GM04504 (cell line): ENCODE measurements at regions not wholly inside any gene's neighbourhood (a gene's known extent, or its start where the extent isn't known, plus 50 kb on each side); places are given as distances from the start of the nearest gene placed in this dataset.

Source experiments
- DNase-seq: peaks from one replicate; pipeline ENCODE4 v3.0.0-alpha.2; 2012; ENCODE audit warnings: low read depth

- DNase-seq: no peak
These were observed 348.6 kb upstream of the CDH4 start for GRCh38 chr20:60903325-60903971.

DNA sequence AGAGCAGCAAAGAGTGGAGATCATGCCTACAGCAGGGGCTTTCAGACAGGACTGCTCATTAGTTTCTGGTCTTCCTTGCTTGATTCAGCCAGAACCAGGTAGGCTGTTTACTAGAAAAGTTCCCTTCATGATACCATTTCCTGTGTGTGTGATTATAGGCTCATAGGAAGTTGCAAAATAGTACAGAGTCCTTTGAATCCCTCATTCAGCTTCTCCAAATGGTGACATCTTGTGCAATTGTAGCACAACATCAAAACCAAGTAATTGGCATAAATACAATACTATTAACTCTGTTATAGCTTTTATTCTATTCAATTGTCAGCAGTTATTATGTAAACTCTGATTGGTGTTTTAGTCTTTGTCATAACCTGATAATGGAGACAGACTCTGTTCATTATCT, 347.3 kb upstream of the CDH4 start:
- no peak for DNase-seq

- no peak for DNase-seq
These were observed 346.1 kb upstream of the CDH4 start for GRCh38 chr20:60905919-60906318.

DNA sequence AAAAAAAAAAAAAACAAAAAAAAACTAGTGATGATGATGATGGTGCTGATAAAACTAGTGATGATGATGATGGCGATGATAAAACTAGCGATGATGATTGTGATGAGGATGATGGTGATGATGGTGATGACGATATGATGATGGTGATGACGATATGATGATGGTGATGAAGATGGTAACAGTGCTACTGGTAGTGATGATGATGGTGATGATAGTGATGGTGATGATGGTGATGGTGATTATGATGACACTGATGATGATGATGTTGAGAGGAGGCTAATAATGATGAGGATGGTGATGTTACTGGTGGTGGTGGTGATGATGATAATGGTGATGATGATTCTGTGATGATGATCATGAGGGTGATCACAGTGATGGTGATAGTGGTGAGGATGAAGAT, 345.5 kb upstream of the CDH4 start:
- DNase-seq: no peak

- no peak for DNase-seq
These were observed 338.8 kb upstream of the CDH4 start for GRCh38 chr20:60913298-60913697.

DNA sequence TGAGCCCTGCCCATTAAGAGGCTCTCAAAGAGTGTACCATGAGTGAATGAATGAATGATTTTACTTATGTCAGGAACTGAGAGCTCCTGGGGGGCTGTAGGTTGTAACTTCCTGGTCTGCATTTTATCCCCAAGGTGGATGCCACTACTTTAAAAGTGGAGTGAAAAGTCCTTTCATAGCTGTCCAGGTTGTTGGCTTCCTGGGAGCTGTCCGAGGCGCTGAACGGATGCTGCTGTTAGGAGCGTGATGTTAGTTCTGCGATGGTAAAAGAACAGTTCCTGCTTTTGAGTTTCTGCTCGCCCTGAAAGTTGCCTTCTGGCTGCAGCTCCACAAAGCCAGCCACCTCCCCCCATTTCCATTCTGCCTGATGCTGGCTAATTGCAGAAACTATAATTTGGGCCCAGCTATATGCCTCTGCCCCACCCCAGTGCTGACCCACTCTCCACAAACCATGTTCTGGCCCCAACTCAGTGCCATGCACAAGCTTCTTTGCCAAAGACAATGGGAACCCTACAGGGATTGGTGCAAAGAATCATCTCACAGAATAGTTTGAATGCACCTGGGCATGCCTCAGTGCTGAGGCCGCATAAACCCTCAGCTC, 330.9 kb upstream of the CDH4 start:
- no peak for DNase-seq

GRCh38 chr20:60926831-60927230, 325.2 kb upstream of the CDH4 start:
- DNase-seq: no peak

DNA sequence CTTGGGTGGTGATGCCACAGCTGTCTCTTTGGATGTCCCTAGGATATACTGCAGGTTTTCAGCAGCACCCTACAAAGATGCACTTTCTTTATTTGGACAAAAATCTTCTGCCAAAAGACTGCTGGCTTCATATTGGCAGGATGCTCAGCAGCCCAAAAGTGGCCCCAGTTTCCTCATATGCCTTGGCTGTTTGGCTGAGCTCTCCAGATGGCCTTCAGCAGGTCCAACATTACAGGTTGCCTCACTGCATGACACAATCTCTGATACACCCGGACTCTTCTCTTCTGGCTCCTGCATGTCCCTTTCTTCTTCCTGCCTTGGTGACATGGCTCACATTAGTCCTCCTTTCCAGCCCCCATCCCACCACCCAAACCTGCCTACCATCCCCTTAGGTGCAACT, 323.7 kb upstream of the CDH4 start:
- no peak for DNase-seq

DNA sequence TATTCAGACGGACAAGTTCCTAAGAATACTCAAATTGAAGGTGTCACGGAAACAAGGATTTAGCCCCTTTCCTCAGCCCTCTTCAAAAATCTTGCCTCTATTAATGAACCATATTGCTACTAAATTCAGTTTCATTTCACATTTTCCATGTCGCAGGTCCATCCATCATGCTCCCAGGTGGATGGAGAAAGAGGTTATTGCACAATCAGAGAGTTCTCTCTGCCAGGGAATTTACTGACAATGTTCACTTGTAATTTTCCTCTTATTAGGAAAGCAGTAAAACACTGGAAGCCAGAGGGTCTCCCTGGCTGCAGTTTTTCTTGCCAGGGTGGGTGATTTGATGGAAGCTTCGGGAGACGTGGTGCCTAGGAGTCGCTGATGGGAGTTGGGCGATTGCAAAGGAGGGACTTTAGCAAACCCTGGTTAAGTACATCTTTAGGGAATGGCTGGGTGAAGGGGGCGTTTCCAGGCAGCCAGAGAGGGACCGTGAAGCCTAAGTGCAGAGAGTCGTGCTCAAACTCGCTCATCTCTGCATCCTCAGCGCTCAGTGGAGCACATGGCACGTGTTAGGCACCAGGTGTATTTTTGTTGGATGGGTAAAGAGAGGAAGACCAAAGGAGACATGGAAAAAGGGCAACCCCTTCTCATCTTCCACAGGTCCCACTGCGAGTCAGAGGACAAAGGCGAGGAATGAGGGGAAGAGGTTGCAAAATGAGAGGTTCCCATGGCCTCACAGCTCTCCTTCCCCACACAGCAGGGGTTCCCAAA, 321.9 kb upstream of the CDH4 start:
- DNase-seq: no peak

DNA sequence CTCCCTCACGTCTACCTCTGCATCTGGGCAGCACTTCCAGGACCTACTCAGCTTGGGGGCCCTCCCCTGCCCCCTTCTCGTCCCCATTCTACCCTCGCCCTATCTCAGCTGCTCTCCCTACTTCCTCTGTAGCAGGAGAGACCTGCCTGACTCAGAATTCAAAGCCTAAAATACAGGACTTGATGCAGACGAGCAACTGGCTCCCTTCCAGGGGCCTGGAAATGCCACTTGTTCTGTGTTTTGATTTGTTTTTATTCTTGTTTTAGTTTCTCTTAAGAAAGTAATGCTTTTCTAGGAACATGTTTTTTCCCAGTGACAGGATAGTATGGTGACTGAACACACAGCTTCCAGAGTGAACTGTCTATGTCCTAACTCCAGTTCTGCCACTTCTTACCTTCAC, 320.4 kb upstream of the CDH4 start:
- no peak for DNase-seq

- no peak for DNase-seq
These were observed 317.3 kb upstream of the CDH4 start for GRCh38 chr20:60934724-60935123.

DNA sequence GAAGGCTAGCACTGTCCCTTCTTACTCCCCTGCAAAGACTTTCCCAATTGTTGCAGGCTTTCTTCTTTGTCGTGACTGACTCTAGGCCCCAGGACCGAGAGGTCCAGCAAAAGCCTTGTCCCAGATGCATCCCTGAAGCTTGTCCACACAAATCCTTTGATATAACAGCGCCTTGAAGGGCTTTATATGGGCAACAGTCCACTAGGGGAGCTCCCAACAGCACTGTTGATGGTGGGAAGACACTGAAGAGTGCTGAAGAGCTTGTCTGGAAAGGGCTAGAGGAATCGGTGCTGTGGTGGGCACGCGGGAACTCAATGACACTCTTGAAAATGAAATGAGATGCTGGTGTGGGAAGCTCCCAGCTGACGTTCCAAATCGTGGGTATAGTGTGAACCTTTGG, 316.1 kb upstream of the CDH4 start:
- DNase-seq: no peak

- DNase-seq: no peak
These were observed 314.5 kb upstream of the CDH4 start for GRCh38 chr20:60937585-60937984.

DNA sequence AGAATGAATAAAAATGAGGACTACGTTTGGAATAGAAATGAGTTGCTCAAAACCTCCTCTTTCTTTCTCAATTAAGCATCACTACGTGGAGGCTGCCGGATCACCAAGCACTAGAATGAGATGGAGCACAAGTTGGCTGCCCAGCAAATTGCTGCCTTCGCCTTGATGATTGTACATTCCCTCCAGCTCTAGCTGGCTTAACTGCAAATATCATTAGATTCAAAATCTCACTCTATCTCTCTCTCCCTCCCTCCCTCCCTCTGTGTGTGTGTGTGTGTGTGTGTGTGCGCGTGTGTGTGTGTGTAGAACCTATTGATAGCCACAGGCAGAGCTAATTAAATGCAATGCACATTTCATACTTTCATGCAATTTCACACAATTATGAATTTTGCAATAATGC, 310.7 kb upstream of the CDH4 start:
- no peak for DNase-seq

- DNase-seq: no peak
These were observed 304.2 kb upstream of the CDH4 start for GRCh38 chr20:60947819-60948218.

- no peak for DNase-seq
These were observed 303.8 kb upstream of the CDH4 start for GRCh38 chr20:60948224-60948623.

GRCh38 chr20:60950561-60950960, 301.5 kb upstream of the CDH4 start:
- DNase-seq: no peak

- no peak for DNase-seq
These were observed 301.1 kb upstream of the CDH4 start for GRCh38 chr20:60950974-60951373.

DNA sequence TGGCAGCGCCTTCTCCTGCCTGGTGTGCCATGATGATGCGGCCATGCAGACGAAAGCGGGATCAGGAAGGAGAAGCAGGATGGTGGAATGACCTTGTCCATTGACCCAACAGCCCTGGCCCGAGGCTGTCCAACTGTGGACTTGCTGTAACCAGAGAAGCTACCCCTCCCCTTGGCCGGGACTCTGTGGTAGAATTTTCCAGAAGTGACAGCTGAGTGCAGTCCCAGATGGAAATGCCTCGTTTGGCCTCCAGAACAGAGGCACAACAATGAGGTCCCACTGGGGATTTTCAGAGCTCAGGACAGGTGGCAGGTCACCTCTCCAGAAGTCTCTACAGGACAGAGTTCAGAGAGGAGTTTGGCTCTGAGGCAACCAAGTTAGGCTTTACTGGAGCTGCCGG, 299.2 kb upstream of the CDH4 start:
- no peak for DNase-seq

- DNase-seq: no peak
These were observed 298.7 kb upstream of the CDH4 start for GRCh38 chr20:60953321-60953720.

- no peak for DNase-seq
These were observed 296.4 kb upstream of the CDH4 start for GRCh38 chr20:60955706-60956105.

GRCh38 chr20:60956194-60956593, 295.9 kb upstream of the CDH4 start:
- no peak for DNase-seq

GRCh38 chr20:60957621-60958020, 294.4 kb upstream of the CDH4 start:
- DNase-seq: no peak

- no peak for DNase-seq
These were observed 292.1 kb upstream of the CDH4 start for GRCh38 chr20:60959971-60960370.
